B cell (primary cell): ENCODE measurements at regions not wholly inside any gene's neighbourhood (a gene's known extent, or its start where the extent isn't known, plus 50 kb on each side); places are given as distances from the start of the nearest gene placed in this dataset.

Experiments
- EZH2 ChIP-seq: IDR thresholded peaks from 2 replicates; pipeline ENCODE4 v1.6.1; 2012; ENCODE audit warnings: borderline replicate concordance, low read depth, mild to moderate bottlenecking, moderate library complexity, low read length; ENCODE audit not compliant: insufficient read depth, poor library complexity, severe bottlenecking
- TF ChIP-seq, protein P1 (sequence below): fragments of 200-600 bp; IDR thresholded peaks from one replicate; pipeline ENCODE4 v1.8.0; 2022; ENCODE audit warnings: antibody characterized with exemption, mild to moderate bottlenecking

DNA sequence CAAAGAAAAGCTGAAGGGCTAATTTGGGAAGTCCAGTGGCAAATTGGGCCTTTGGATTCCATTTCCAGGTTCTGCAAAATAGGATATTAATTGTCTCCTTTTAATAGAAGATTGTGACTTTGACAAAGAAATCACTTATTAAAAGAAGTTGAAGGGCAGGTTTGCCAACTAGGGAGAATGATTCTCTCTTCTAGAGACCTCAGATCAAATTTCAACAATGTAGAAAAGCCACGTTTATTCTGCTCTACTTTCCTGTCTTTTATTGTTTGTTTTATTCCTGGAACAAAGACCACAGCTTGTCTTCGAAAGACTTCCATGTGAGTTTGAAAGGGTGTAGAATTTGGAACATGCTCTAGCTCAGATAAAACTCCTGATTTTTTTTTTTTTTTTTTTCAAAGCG, 65.5 kb upstream of the PRL start:
- TF ChIP-seq EZH2: no peak
- TF ChIP-seq, protein P1, sequence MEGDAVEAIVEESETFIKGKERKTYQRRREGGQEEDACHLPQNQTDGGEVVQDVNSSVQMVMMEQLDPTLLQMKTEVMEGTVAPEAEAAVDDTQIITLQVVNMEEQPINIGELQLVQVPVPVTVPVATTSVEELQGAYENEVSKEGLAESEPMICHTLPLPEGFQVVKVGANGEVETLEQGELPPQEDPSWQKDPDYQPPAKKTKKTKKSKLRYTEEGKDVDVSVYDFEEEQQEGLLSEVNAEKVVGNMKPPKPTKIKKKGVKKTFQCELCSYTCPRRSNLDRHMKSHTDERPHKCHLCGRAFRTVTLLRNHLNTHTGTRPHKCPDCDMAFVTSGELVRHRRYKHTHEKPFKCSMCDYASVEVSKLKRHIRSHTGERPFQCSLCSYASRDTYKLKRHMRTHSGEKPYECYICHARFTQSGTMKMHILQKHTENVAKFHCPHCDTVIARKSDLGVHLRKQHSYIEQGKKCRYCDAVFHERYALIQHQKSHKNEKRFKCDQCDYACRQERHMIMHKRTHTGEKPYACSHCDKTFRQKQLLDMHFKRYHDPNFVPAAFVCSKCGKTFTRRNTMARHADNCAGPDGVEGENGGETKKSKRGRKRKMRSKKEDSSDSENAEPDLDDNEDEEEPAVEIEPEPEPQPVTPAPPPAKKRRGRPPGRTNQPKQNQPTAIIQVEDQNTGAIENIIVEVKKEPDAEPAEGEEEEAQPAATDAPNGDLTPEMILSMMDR: no peak
